Tibial artery (tissue), 4 donors: ENCODE measurements at regions not wholly inside any gene's neighbourhood (a gene's known extent, or its start where the extent isn't known, plus 50 kb on each side); places are given as distances from the start of the nearest gene placed in this dataset.
"Not testable (repeated sequence)": the region's sequence is repeated elsewhere in the genome, so short reads cannot be mapped to it uniquely, and the experiment has no call there.

Source experiments
- DNase-seq, 2 donors: peaks; one replicate each; pipeline ENCODE4 v3.0.0-alpha.2; 2019
- H3K27ac ChIP-seq, 2 donors: fragments of 200-600 bp; sonication (generic) in 1 of 2; 1 replicate in 1 of 2; 2 replicates in 1 of 2; pipeline ENCODE4 v1.5.1; 2018 to 2019; ENCODE audit warnings: mild to moderate bottlenecking in 1 of 2
- H3K27me3 ChIP-seq, 2 donors: fragments of 200-600 bp; sonication (generic) in 1 of 2; one replicate each; pipeline versions ENCODE4 v1.5.1 to v1.6.0; 2016 to 2019
- H3K36me3 ChIP-seq, 3 donors: fragments of 200-600 bp; sonication (generic) in 2 of 3; one replicate each; pipeline ENCODE4 v1.5.1; 2016 to 2019; ENCODE audit warnings: mild to moderate bottlenecking in 2 of 3
- H3K4me1 ChIP-seq, 4 donors: fragments of 200-600 bp; sonication (generic) in 2 of 4; 1 replicate in 3 of 4; 2 replicates in 1 of 4; pipeline ENCODE4 v1.5.1; 2016 to 2019
- H3K4me3 ChIP-seq, 2 donors: fragments of 200-600 bp; sonication (generic) in 1 of 2; 1 replicate in 1 of 2; 2 replicates in 1 of 2; pipeline ENCODE4 v1.5.1; 2018 to 2019; ENCODE audit warnings: mild to moderate bottlenecking in 2 of 2
- H3K9me3 ChIP-seq, 3 donors: fragments of 200-600 bp; sonication (generic) in 1 of 3; one replicate each; pipeline ENCODE4 v1.5.1; 2016 to 2019
- CTCF ChIP-seq, 2 experiments: fragments of 200-600 bp in 1 of 2; fragments of 450-650 bp in 1 of 2; IDR thresholded peaks; one replicate each; pipeline ENCODE4 v1.5.1; 2017 to 2019; ENCODE audit warnings: antibody characterized with exemption in 2 of 2, mild to moderate bottlenecking in 1 of 2, moderate library complexity in 1 of 2
- intact Hi-C: fragments of 100-400 bp; cut with DNase I; formaldehyde crosslinking; loops from one replicate; pipeline ENCODE4 v1.15.0; 2023; ENCODE audit warnings: low total_unique reads

- H3K27ac ChIP-seq, result no peak overlapping the region
- TF ChIP-seq CTCF (IDR thresholded peaks at IDR 0.05), result no peak
- no peaks in the 10 kb centered on the region for H3K9me3 ChIP-seq
- no peaks in the 10 kb centered on the region for H3K36me3 ChIP-seq
- no peak for DNase-seq
- H3K4me3 ChIP-seq, result no peak overlapping the region
- no peaks in the 10 kb centered on the region for H3K4me1 ChIP-seq
- H3K27me3 ChIP-seq, result no peaks in the 10 kb centered on the region
- intact Hi-C loops, result no loop called here
Observed at GRCh38 chr2:88927128-88927527, 235.7 kb downstream of the RPIA start.

- Histone ChIP-seq H3K4me1 (no peaks in the 10 kb centered on the region), H3K36me3 (no peaks in the 10 kb centered on the region), H3K27ac (no peak overlapping the region), H3K27me3 (no peaks in the 10 kb centered on the region), H3K9me3 (no peaks in the 10 kb centered on the region), H3K4me3 (no peak overlapping the region)
- no peak for DNase-seq
- TF ChIP-seq CTCF (IDR thresholded peaks at IDR 0.05), result no peak
- intact Hi-C loops, result no loop called here
Observed at GRCh38 chr2:88930659-88931058, 239.2 kb downstream of the RPIA start.

GRCh38 chr2:88932686-88933085 is 241.2 kb downstream of the RPIA start:
- no peak for TF ChIP-seq CTCF (IDR thresholded peaks at IDR 0.05)
- no peak overlapping the region for H3K27ac ChIP-seq

GRCh38 chr2:88933091-88933490 is 241.6 kb downstream of the RPIA start:
- no peak overlapping the region for H3K27ac ChIP-seq
- no peaks in the 10 kb centered on the region for H3K36me3 ChIP-seq
- no peak for DNase-seq
- no peaks in the 10 kb centered on the region for H3K9me3 ChIP-seq
- no peaks in the 10 kb centered on the region for H3K4me1 ChIP-seq
- intact Hi-C loops, result no loop called here
- no peak for TF ChIP-seq CTCF (IDR thresholded peaks at IDR 0.05)
- no peak overlapping the region for H3K4me3 ChIP-seq
- no peaks in the 10 kb centered on the region for H3K27me3 ChIP-seq

More at GRCh38 chr2:88932686-88933085, 241.2 kb downstream of the RPIA start:
- Histone ChIP-seq H3K4me3 (no peak overlapping the region), H3K27me3 (no peaks in the 10 kb centered on the region), H3K4me1 (no peaks in the 10 kb centered on the region), H3K36me3 (no peaks in the 10 kb centered on the region), H3K9me3 (no peaks in the 10 kb centered on the region)
- intact Hi-C loops, result no loop called here
- no peak for DNase-seq

GRCh38 chr2:88933980-88934379 is 242.5 kb downstream of the RPIA start:
- no peak for DNase-seq
- Histone ChIP-seq H3K9me3 (no peaks in the 10 kb centered on the region), H3K27ac (no peak overlapping the region), H3K27me3 (no peaks in the 10 kb centered on the region), H3K4me3 (no peak overlapping the region), H3K36me3 (no peaks in the 10 kb centered on the region), H3K4me1 (no peaks in the 10 kb centered on the region)
- intact Hi-C loops, result no loop called here
- TF ChIP-seq CTCF (IDR thresholded peaks at IDR 0.05), result no peak

- H3K9me3 ChIP-seq, intact Hi-C loops, DNase-seq, H3K27me3 ChIP-seq, H3K4me3 ChIP-seq, H3K36me3 ChIP-seq, H3K27ac ChIP-seq, H3K4me1 ChIP-seq: not testable (repeated sequence)
Observed at GRCh38 chr2:88941178-88941577, 249.7 kb downstream of the RPIA start.
